SK-N-SH (cell line): ENCODE measurements at regions not wholly inside any gene's neighbourhood (a gene's known extent, or its start where the extent isn't known, plus 50 kb on each side); places are given as distances from the start of the nearest gene placed in this dataset.

ENCODE experiments used
- EP300 ChIP-seq, 2 experiments: IDR thresholded peaks; 2 replicates each; pipeline versions ENCODE4 v1.4.0 to v1.6.1; 2012; ENCODE audit warnings: borderline replicate concordance in 1 of 2, low read depth in 1 of 2, low read length in 1 of 2
- FOSL2 ChIP-seq: IDR thresholded peaks from 2 replicates; pipeline ENCODE4 v1.4.0; 2012; ENCODE audit warnings: low read depth, mild to moderate bottlenecking, moderate library complexity, borderline replicate concordance
- IRF3 ChIP-seq: fragments of 150-350 bp; IDR thresholded peaks from 2 replicates; pipeline ENCODE4 v1.6.1; 2016; ENCODE audit warnings: mild to moderate bottlenecking, low read depth, low read length
- JUND ChIP-seq: IDR thresholded peaks from 2 replicates; pipeline ENCODE4 v1.4.0; 2012
- NRF1 ChIP-seq: IDR thresholded peaks from 2 replicates; pipeline ENCODE4 v1.6.1; 2012; ENCODE audit warnings: low read depth, mild to moderate bottlenecking, low read length
- TAF1 ChIP-seq: IDR thresholded peaks from 2 replicates; pipeline ENCODE4 v1.6.1; 2012; ENCODE audit warnings: low read depth, mild to moderate bottlenecking, low read length, moderate library complexity, borderline replicate concordance
- TF ChIP-seq, protein P1 (sequence below): fragments of 200-600 bp; sonication (generic); IDR thresholded peaks from 2 replicates; pipeline ENCODE4 v1.6.1; 2017; ENCODE audit warnings: antibody characterized with exemption, mild to moderate bottlenecking, moderate library complexity
- TF ChIP-seq, protein P2 (sequence below): IDR thresholded peaks from 2 replicates; pipeline ENCODE4 v1.4.0; 2012; ENCODE audit warnings: low read depth, borderline replicate concordance

DNA sequence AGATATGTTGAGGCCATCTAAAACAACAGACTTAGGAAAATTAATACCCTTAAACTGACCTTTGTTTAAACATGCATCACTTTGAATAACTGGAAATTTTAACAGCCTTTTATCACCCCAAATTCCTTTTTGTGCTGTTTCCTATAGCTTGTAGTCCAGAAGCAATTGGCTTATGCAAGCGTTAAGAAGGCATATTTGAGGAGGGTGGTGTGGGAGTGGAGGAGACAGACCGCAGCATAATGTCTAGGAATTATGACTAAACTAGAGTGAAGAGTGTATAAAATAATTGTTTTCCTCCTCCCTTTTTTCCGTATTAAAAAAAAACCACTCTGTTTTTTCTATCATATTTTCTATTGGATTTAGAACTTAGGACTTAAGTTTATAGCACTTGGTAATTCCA lies 51.8 kb upstream of the MPDZ start:
- TF ChIP-seq, protein P1, sequence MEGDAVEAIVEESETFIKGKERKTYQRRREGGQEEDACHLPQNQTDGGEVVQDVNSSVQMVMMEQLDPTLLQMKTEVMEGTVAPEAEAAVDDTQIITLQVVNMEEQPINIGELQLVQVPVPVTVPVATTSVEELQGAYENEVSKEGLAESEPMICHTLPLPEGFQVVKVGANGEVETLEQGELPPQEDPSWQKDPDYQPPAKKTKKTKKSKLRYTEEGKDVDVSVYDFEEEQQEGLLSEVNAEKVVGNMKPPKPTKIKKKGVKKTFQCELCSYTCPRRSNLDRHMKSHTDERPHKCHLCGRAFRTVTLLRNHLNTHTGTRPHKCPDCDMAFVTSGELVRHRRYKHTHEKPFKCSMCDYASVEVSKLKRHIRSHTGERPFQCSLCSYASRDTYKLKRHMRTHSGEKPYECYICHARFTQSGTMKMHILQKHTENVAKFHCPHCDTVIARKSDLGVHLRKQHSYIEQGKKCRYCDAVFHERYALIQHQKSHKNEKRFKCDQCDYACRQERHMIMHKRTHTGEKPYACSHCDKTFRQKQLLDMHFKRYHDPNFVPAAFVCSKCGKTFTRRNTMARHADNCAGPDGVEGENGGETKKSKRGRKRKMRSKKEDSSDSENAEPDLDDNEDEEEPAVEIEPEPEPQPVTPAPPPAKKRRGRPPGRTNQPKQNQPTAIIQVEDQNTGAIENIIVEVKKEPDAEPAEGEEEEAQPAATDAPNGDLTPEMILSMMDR: no peak
- TF ChIP-seq NRF1 (no peak), TAF1 (no peak), JUND (no peak), IRF3 (no peak), FOSL2 (no peak), EP300 (IDR thresholded peaks at IDR 0.05; ENCODE audit: borderline replicate concordance in 1 of 2, low read depth in 1 of 2, low read length in 1 of 2) (no peak)
- TF ChIP-seq, protein P2, sequence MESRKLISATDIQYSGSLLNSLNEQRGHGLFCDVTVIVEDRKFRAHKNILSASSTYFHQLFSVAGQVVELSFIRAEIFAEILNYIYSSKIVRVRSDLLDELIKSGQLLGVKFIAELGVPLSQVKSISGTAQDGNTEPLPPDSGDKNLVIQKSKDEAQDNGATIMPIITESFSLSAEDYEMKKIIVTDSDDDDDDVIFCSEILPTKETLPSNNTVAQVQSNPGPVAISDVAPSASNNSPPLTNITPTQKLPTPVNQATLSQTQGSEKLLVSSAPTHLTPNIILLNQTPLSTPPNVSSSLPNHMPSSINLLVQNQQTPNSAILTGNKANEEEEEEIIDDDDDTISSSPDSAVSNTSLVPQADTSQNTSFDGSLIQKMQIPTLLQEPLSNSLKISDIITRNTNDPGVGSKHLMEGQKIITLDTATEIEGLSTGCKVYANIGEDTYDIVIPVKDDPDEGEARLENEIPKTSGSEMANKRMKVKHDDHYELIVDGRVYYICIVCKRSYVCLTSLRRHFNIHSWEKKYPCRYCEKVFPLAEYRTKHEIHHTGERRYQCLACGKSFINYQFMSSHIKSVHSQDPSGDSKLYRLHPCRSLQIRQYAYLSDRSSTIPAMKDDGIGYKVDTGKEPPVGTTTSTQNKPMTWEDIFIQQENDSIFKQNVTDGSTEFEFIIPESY: no peak
